OCI-LY7 (cell line): ENCODE measurements at regions not wholly inside any gene's neighbourhood (a gene's known extent, or its start where the extent isn't known, plus 50 kb on each side); places are given as distances from the start of the nearest gene placed in this dataset.

Source experiments
- BruUV-seq: library from RNA; stranded (reverse); fragments of 400-500 nt; replicated peaks from 2 replicates; lab custom pipeline; 2021; lab: Mats Ljungman, UMichigan
- CTCF ChIA-PET: fragments of 300-600 bp; sonication (Branson Sonifier 250); formaldehyde crosslinking; loops from one replicate; lab custom pipeline; 2022; ENCODE audit warnings: antibody characterized with exemption; ENCODE audit not compliant: unreplicated experiment; lab: Charles Lee
- POLR2A ChIA-PET: fragments of 300-600 bp; sonication (Branson Sonifier 250); formaldehyde crosslinking; loops from one replicate; lab custom pipeline; 2022; ENCODE audit warnings: antibody characterized with exemption; lab: Charles Lee
- DNase-seq: peaks from one replicate; pipeline ENCODE4 v3.0.0-alpha.2; 2015; ENCODE audit warnings: low spot score
- H2AFZ ChIP-seq: fragments of 200-600 bp; sonication (generic), shearing (Covaris generic); 2 replicates; pipeline ENCODE4 v1.6.1; 2014; ENCODE audit warnings: mild to moderate bottlenecking, antibody characterized with exemption, low read length, moderate library complexity
- H3K27ac ChIP-seq: fragments of 200-600 bp; sonication (generic); 2 replicates; pipeline ENCODE4 v1.5.1; 2014; ENCODE audit warnings: mixed run types, low read depth, mild to moderate bottlenecking, moderate library complexity, low read length, inconsistent platforms; ENCODE audit not compliant: poor library complexity, severe bottlenecking
- H3K36me3 ChIP-seq: fragments of 200-600 bp; sonication (generic); 2 replicates; pipeline ENCODE4 v1.6.1; 2014; ENCODE audit warnings: mild to moderate bottlenecking, antibody characterized with exemption, low read length, moderate library complexity, mixed read lengths; ENCODE audit not compliant: insufficient read depth
- H3K4me1 ChIP-seq: fragments of 200-600 bp; sonication (generic); 2 replicates; pipeline ENCODE4 v1.5.1; 2014; ENCODE audit warnings: mild to moderate bottlenecking, low read length; ENCODE audit not compliant: insufficient read depth, poor library complexity, severe bottlenecking
- H3K4me2 ChIP-seq: fragments of 200-600 bp; sonication (generic); 2 replicates; pipeline ENCODE4 v1.6.1; 2014; ENCODE audit warnings: mild to moderate bottlenecking, low read length
- H3K4me3 ChIP-seq: fragments of 200-600 bp; sonication (generic); 2 replicates; pipeline ENCODE4 v1.5.1; 2014; ENCODE audit warnings: mild to moderate bottlenecking, low read depth, low read length; ENCODE audit not compliant: poor library complexity, severe bottlenecking
- H3K79me2 ChIP-seq: fragments of 200-600 bp; sonication (generic); 2 replicates; pipeline ENCODE4 v1.6.1; 2016; ENCODE audit warnings: low read depth, mild to moderate bottlenecking, low read length, moderate library complexity, mixed read lengths; ENCODE audit not compliant: insufficient read depth
- H3K9me2 ChIP-seq: fragments of 200-600 bp; sonication (generic); 2 replicates; pipeline ENCODE4 v1.6.1; 2016; ENCODE audit warnings: mild to moderate bottlenecking, low read length, mixed read lengths; ENCODE audit not compliant: insufficient read depth
- H3K9me3 ChIP-seq: fragments of 200-600 bp; sonication (generic); 2 replicates; pipeline ENCODE4 v1.6.1; 2014; ENCODE audit warnings: mild to moderate bottlenecking, mixed run types, low read length, mixed read lengths
- H4K20me1 ChIP-seq: fragments of 200-600 bp; sonication (generic); 2 replicates; pipeline ENCODE4 v1.6.1; 2014; ENCODE audit warnings: mild to moderate bottlenecking, antibody characterized with exemption, low read length, moderate library complexity, mixed read lengths; ENCODE audit not compliant: insufficient read depth
- EZH2phosphoT487 ChIP-seq: fragments of 200-600 bp; sonication (generic); IDR thresholded peaks from 2 replicates; pipeline ENCODE4 v1.6.1; 2018; ENCODE audit warnings: low read depth, borderline replicate concordance, mild to moderate bottlenecking, mixed run types, antibody characterized with exemption, low read length, moderate library complexity, mixed read lengths
- intact Hi-C: fragments of 100-400 bp; cut with micrococcal nuclease; formaldehyde crosslinking; loops from one replicate; pipeline ENCODE4 v1.10.0; 2022; ENCODE audit not compliant: unreplicated experiment
- TF ChIP-seq, protein P1 (sequence below): fragments of 200-600 bp; sonication (generic); conservative IDR thresholded peaks from 2 replicates; pipeline ENCODE4 v1.5.1; 2014; ENCODE audit warnings: mild to moderate bottlenecking, antibody characterized with exemption, low read length, moderate library complexity, mixed read lengths

GRCh38 chr13:22031702-22032286 lies 360.9 kb downstream of the FGF9 start:
- Histone ChIP-seq H3K4me1 (no peaks in the 10 kb centered on the region), H4K20me1 (no peaks in the 10 kb centered on the region), H3K79me2 (no peaks in the 10 kb centered on the region), H3K9me3 (no peaks in the 10 kb centered on the region), H3K9me2 (no peaks in the 10 kb centered on the region), H3K4me3 (no peak overlapping the region), H3K36me3 (no peaks in the 10 kb centered on the region), H3K4me2 (no peak overlapping the region), H2AFZ (no peak overlapping the region), H3K27ac (no peak overlapping the region)
- ChIA-PET CTCF (no interaction called here), POLR2A (no interaction called here)
- TF ChIP-seq, protein P1, sequence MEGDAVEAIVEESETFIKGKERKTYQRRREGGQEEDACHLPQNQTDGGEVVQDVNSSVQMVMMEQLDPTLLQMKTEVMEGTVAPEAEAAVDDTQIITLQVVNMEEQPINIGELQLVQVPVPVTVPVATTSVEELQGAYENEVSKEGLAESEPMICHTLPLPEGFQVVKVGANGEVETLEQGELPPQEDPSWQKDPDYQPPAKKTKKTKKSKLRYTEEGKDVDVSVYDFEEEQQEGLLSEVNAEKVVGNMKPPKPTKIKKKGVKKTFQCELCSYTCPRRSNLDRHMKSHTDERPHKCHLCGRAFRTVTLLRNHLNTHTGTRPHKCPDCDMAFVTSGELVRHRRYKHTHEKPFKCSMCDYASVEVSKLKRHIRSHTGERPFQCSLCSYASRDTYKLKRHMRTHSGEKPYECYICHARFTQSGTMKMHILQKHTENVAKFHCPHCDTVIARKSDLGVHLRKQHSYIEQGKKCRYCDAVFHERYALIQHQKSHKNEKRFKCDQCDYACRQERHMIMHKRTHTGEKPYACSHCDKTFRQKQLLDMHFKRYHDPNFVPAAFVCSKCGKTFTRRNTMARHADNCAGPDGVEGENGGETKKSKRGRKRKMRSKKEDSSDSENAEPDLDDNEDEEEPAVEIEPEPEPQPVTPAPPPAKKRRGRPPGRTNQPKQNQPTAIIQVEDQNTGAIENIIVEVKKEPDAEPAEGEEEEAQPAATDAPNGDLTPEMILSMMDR: no peak
- TF ChIP-seq EZH2phosphoT487: no peak
- no TSS peak for BruUV-seq
- DNase-seq: no peak
- intact Hi-C loops: no loop called here

GRCh38 chr13:22032905-22033304 lies 362.0 kb downstream of the FGF9 start:
- TF ChIP-seq, protein P1: no peak
- no peak for TF ChIP-seq EZH2phosphoT487
- Histone ChIP-seq H4K20me1 (no peaks in the 10 kb centered on the region), H3K9me3 (no peaks in the 10 kb centered on the region), H3K27ac (no peak overlapping the region), H3K79me2 (no peaks in the 10 kb centered on the region), H3K4me2 (no peak overlapping the region), H3K9me2 (no peaks in the 10 kb centered on the region), H3K36me3 (no peaks in the 10 kb centered on the region), H3K4me1 (no peaks in the 10 kb centered on the region), H3K4me3 (no peak overlapping the region), H2AFZ (no peak overlapping the region)
- DNase-seq: no peak
- CTCF ChIA-PET: no interaction called here
- intact Hi-C loops: no loop called here
- no TSS peak for BruUV-seq
- POLR2A ChIA-PET: interaction anchor here (0.5 kb wide), 1 partner anchor 814 kb away, joined by 3 read pairs; no protein-coding TSS in a partner anchor

DNA sequence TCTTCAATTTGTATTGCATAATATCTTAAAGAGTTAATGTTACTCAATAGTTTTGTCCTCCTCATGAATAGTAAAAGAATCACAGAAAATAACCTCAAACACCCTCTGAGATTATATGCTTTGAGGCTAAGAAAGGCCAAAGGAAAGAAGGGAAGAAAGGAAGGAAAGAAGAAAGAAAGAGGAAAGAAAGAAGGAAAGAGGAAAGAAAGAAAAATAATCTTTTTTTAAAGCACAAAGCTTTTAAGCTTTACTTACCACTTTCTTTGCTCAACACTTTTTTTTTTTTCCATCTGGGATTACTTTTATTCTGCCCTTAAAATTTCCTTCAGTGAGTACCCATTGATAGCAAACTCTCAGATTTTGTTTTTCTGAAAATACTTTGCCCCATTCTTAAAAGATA lies 369.1 kb downstream of the FGF9 start:
- Histone ChIP-seq H3K9me2 (no peaks in the 10 kb centered on the region), H3K4me2 (no peak overlapping the region), H3K9me3 (no peaks in the 10 kb centered on the region), H3K4me1 (no peaks in the 10 kb centered on the region), H3K79me2 (no peaks in the 10 kb centered on the region), H2AFZ (no peak overlapping the region), H4K20me1 (no peaks in the 10 kb centered on the region), H3K4me3 (no peak overlapping the region), H3K36me3 (no peaks in the 10 kb centered on the region), H3K27ac (no peak overlapping the region)
- TF ChIP-seq, protein P1: no peak
- no peak for TF ChIP-seq EZH2phosphoT487
- BruUV-seq: no TSS peak
- ChIA-PET POLR2A (interaction anchor here (0.7 kb wide), 1 partner anchor 210 kb away, joined by 3 read pairs; no protein-coding TSS in a partner anchor), CTCF (no interaction called here)
- intact Hi-C loops: no loop called here
- no peak for DNase-seq
